MM.1S (cell line): ENCODE measurements at regions not wholly inside any gene's neighbourhood (a gene's known extent, or its start where the extent isn't known, plus 50 kb on each side); places are given as distances from the start of the nearest gene placed in this dataset.

Experiments
- DNase-seq: peaks from one replicate; pipeline ENCODE4 v3.0.0-alpha.2; 2015
- H2AFZ ChIP-seq: fragments of 300-600 bp; sonication (generic); 2 replicates; pipeline ENCODE4 v1.6.0; 2016; ENCODE audit warnings: antibody characterized with exemption, low read length
- H3F3A ChIP-seq: fragments of 300-600 bp; sonication (generic); 2 replicates; pipeline ENCODE4 v1.6.1; 2016; ENCODE audit warnings: mild to moderate bottlenecking, antibody characterized with exemption, low read length, moderate library complexity, mixed read lengths; ENCODE audit not compliant: insufficient read depth
- H3K27ac ChIP-seq: fragments of 300-600 bp; sonication (generic); 2 replicates; pipeline ENCODE4 v1.5.1; 2016; ENCODE audit warnings: mild to moderate bottlenecking, low read length
- H3K27me3 ChIP-seq: fragments of 300-600 bp; sonication (generic); replicated peaks from 2 replicates; pipeline ENCODE4 v1.6.0; 2016; ENCODE audit warnings: low read length; ENCODE audit not compliant: insufficient read depth
- H3K36me3 ChIP-seq: fragments of 300-600 bp; sonication (generic); replicated peaks from 2 replicates; pipeline ENCODE4 v1.6.1; 2016; ENCODE audit warnings: mild to moderate bottlenecking, low read length, mixed read lengths; ENCODE audit not compliant: insufficient read depth
- H3K4me1 ChIP-seq: fragments of 300-600 bp; sonication (generic); 2 replicates; pipeline ENCODE4 v1.6.1; 2016; ENCODE audit warnings: low read length, mixed read lengths
- H3K4me2 ChIP-seq: fragments of 300-600 bp; sonication (generic); 2 replicates; pipeline ENCODE4 v1.6.0; 2016; ENCODE audit warnings: low read depth, low read length
- H3K4me3 ChIP-seq: fragments of 300-600 bp; sonication (generic); 2 replicates; pipeline ENCODE4 v1.5.1; 2016; ENCODE audit warnings: low read length, mixed read lengths
- H3K79me2 ChIP-seq: fragments of 300-600 bp; sonication (generic); 2 replicates; pipeline ENCODE4 v1.6.1; 2016; ENCODE audit warnings: mixed run types, low read length, mixed read lengths
- H3K9ac ChIP-seq: fragments of 300-600 bp; sonication (generic); 2 replicates; pipeline ENCODE4 v1.6.1; 2016; ENCODE audit warnings: low read length, mixed read lengths
- H3K9me2 ChIP-seq: fragments of 300-600 bp; sonication (generic); replicated peaks from 2 replicates; pipeline ENCODE4 v1.6.1; 2016; ENCODE audit warnings: mild to moderate bottlenecking, low read length, mixed read lengths; ENCODE audit not compliant: insufficient read depth
- H3K9me3 ChIP-seq: fragments of 300-600 bp; sonication (generic); replicated peaks from 2 replicates; pipeline ENCODE4 v1.6.1; 2016; ENCODE audit warnings: mild to moderate bottlenecking, low read length, mixed read lengths; ENCODE audit not compliant: insufficient read depth
- H4K20me1 ChIP-seq: fragments of 300-600 bp; sonication (generic); 2 replicates; pipeline ENCODE4 v1.6.1; 2016; ENCODE audit warnings: mild to moderate bottlenecking, low read length, moderate library complexity, mixed read lengths; ENCODE audit not compliant: insufficient read depth
- CTCF ChIP-seq: fragments of 300-600 bp; sonication (generic); IDR thresholded peaks from 2 replicates; pipeline ENCODE4 v1.5.1; 2016; ENCODE audit warnings: antibody characterized with exemption, low read length, mixed read lengths
- EZH2 ChIP-seq: fragments of 300-600 bp; sonication (generic); optimal IDR thresholded peaks from 2 replicates; pipeline ENCODE3; 2017; ENCODE audit warnings: low read depth, mild to moderate bottlenecking, antibody characterized with exemption, low read length, mixed read lengths
- EZH2phosphoT487 ChIP-seq: fragments of 300-600 bp; sonication (generic); IDR thresholded peaks from 2 replicates; pipeline ENCODE4 v1.6.1; 2018; ENCODE audit warnings: antibody characterized with exemption, low read length

- no peak overlapping the region for H2AFZ ChIP-seq
- H3K27me3 ChIP-seq = no peaks in the 10 kb centered on the region
- TF ChIP-seq EZH2 = no peak
- TF ChIP-seq CTCF = no peak
- no peak for TF ChIP-seq EZH2phosphoT487
- H4K20me1 ChIP-seq = no peaks in the 10 kb centered on the region
- H3K9ac ChIP-seq = no peak overlapping the region
- H3K4me3 ChIP-seq = no peak overlapping the region
- DNase-seq = no peak
- H3K36me3 ChIP-seq = no peaks in the 10 kb centered on the region
- no peak overlapping the region for H3K27ac ChIP-seq
- H3K4me2 ChIP-seq = no peak overlapping the region
- H3F3A ChIP-seq = no peaks in the 10 kb centered on the region
- no peaks in the 10 kb centered on the region for H3K4me1 ChIP-seq
- no peaks in the 10 kb centered on the region for H3K9me3 ChIP-seq
- H3K9me2 ChIP-seq = no peaks in the 10 kb centered on the region
- no peaks in the 10 kb centered on the region for H3K79me2 ChIP-seq
Measured at GRCh38 chr3:107189158-107189791, 188.0 kb upstream of the CCDC54 start.

- Histone ChIP-seq H3K4me1 (no peaks in the 10 kb centered on the region), H3K9me2 (no peaks in the 10 kb centered on the region), H3K27me3 (no peaks in the 10 kb centered on the region), H3F3A (no peaks in the 10 kb centered on the region), H3K79me2 (no peaks in the 10 kb centered on the region), H3K9me3 (no peaks in the 10 kb centered on the region), H3K4me2 (no peak overlapping the region), H3K4me3 (no peak overlapping the region), H3K36me3 (no peaks in the 10 kb centered on the region), H3K27ac (no peak overlapping the region), H2AFZ (no peak overlapping the region), H3K9ac (no peak overlapping the region), H4K20me1 (no peaks in the 10 kb centered on the region)
- DNase-seq = no peak
- no peak for TF ChIP-seq CTCF
Measured at GRCh38 chr3:107193116-107193515, 184.1 kb upstream of the CCDC54 start.

GRCh38 chr3:107198581-107199181, 178.6 kb upstream of the CCDC54 start:
- H3K79me2 ChIP-seq = no peaks in the 10 kb centered on the region
- H3K9me2 ChIP-seq = no peaks in the 10 kb centered on the region
- no peak overlapping the region for H3K4me3 ChIP-seq
- no peaks in the 10 kb centered on the region for H3K36me3 ChIP-seq
- no peaks in the 10 kb centered on the region for H3F3A ChIP-seq
- H3K4me2 ChIP-seq = no peak overlapping the region
- no peak overlapping the region for H3K9ac ChIP-seq
- no peaks in the 10 kb centered on the region for H3K27me3 ChIP-seq
- H3K9me3 ChIP-seq = no peaks in the 10 kb centered on the region
- H3K4me1 ChIP-seq = no peaks in the 10 kb centered on the region
- DNase-seq = no peak
- H4K20me1 ChIP-seq = no peaks in the 10 kb centered on the region
- no peak overlapping the region for H3K27ac ChIP-seq
- TF ChIP-seq EZH2phosphoT487 (no peak), CTCF (no peak), EZH2 (no peak)
- no peak overlapping the region for H2AFZ ChIP-seq
